OCI-LY7 (cell line): ENCODE measurements at regions not wholly inside any gene's neighbourhood (a gene's known extent, or its start where the extent isn't known, plus 50 kb on each side); places are given as distances from the start of the nearest gene placed in this dataset.

ENCODE experiments used
- BruUV-seq: library from RNA; stranded (reverse); fragments of 400-500 nt; replicated peaks from 2 replicates; lab custom pipeline; 2021; lab: Mats Ljungman, UMichigan
- CTCF ChIA-PET: fragments of 300-600 bp; sonication (Branson Sonifier 250); formaldehyde crosslinking; loops from one replicate; lab custom pipeline; 2022; ENCODE audit warnings: antibody characterized with exemption; ENCODE audit not compliant: unreplicated experiment; lab: Charles Lee
- POLR2A ChIA-PET: fragments of 300-600 bp; sonication (Branson Sonifier 250); formaldehyde crosslinking; loops from one replicate; lab custom pipeline; 2022; ENCODE audit warnings: antibody characterized with exemption; lab: Charles Lee
- DNase-seq: peaks from one replicate; pipeline ENCODE4 v3.0.0-alpha.2; 2015; ENCODE audit warnings: low spot score
- H2AFZ ChIP-seq: fragments of 200-600 bp; sonication (generic), shearing (Covaris generic); 2 replicates; pipeline ENCODE4 v1.6.1; 2014; ENCODE audit warnings: mild to moderate bottlenecking, antibody characterized with exemption, low read length, moderate library complexity
- H3K27ac ChIP-seq: fragments of 200-600 bp; sonication (generic); 2 replicates; pipeline ENCODE4 v1.5.1; 2014; ENCODE audit warnings: mixed run types, low read depth, mild to moderate bottlenecking, moderate library complexity, low read length, inconsistent platforms; ENCODE audit not compliant: poor library complexity, severe bottlenecking
- H3K36me3 ChIP-seq: fragments of 200-600 bp; sonication (generic); 2 replicates; pipeline ENCODE4 v1.6.1; 2014; ENCODE audit warnings: mild to moderate bottlenecking, antibody characterized with exemption, low read length, moderate library complexity, mixed read lengths; ENCODE audit not compliant: insufficient read depth
- H3K4me1 ChIP-seq: fragments of 200-600 bp; sonication (generic); 2 replicates; pipeline ENCODE4 v1.5.1; 2014; ENCODE audit warnings: mild to moderate bottlenecking, low read length; ENCODE audit not compliant: insufficient read depth, poor library complexity, severe bottlenecking
- H3K4me2 ChIP-seq: fragments of 200-600 bp; sonication (generic); 2 replicates; pipeline ENCODE4 v1.6.1; 2014; ENCODE audit warnings: mild to moderate bottlenecking, low read length
- H3K4me3 ChIP-seq: fragments of 200-600 bp; sonication (generic); 2 replicates; pipeline ENCODE4 v1.5.1; 2014; ENCODE audit warnings: mild to moderate bottlenecking, low read depth, low read length; ENCODE audit not compliant: poor library complexity, severe bottlenecking
- H3K79me2 ChIP-seq: fragments of 200-600 bp; sonication (generic); 2 replicates; pipeline ENCODE4 v1.6.1; 2016; ENCODE audit warnings: low read depth, mild to moderate bottlenecking, low read length, moderate library complexity, mixed read lengths; ENCODE audit not compliant: insufficient read depth
- H3K9me2 ChIP-seq: fragments of 200-600 bp; sonication (generic); 2 replicates; pipeline ENCODE4 v1.6.1; 2016; ENCODE audit warnings: mild to moderate bottlenecking, low read length, mixed read lengths; ENCODE audit not compliant: insufficient read depth
- H3K9me3 ChIP-seq: fragments of 200-600 bp; sonication (generic); 2 replicates; pipeline ENCODE4 v1.6.1; 2014; ENCODE audit warnings: mild to moderate bottlenecking, mixed run types, low read length, mixed read lengths
- H4K20me1 ChIP-seq: fragments of 200-600 bp; sonication (generic); 2 replicates; pipeline ENCODE4 v1.6.1; 2014; ENCODE audit warnings: mild to moderate bottlenecking, antibody characterized with exemption, low read length, moderate library complexity, mixed read lengths; ENCODE audit not compliant: insufficient read depth
- CTCF ChIP-seq: fragments of 200-600 bp; sonication (generic); conservative IDR thresholded peaks from 2 replicates; pipeline ENCODE4 v1.5.1; 2014; ENCODE audit warnings: mild to moderate bottlenecking, antibody characterized with exemption, low read length, moderate library complexity, mixed read lengths
- EZH2phosphoT487 ChIP-seq: fragments of 200-600 bp; sonication (generic); IDR thresholded peaks from 2 replicates; pipeline ENCODE4 v1.6.1; 2018; ENCODE audit warnings: low read depth, borderline replicate concordance, mild to moderate bottlenecking, mixed run types, antibody characterized with exemption, low read length, moderate library complexity, mixed read lengths
- intact Hi-C: fragments of 100-400 bp; cut with micrococcal nuclease; formaldehyde crosslinking; loops from one replicate; pipeline ENCODE4 v1.10.0; 2022; ENCODE audit not compliant: unreplicated experiment

GRCh38 chr7:49089717-49090116, 165.4 kb downstream of the CDC14C start:
- Histone ChIP-seq H3K4me2 (peak overlapping the region; percentile 11; the same call in 1 of the 2 replicates), H3K79me2 (no peaks in the 10 kb centered on the region), H3K4me3 (no peak overlapping the region), H3K36me3 (no peaks in the 10 kb centered on the region), H3K9me2 (no peaks in the 10 kb centered on the region), H2AFZ (peak overlapping the region; percentile 72), H3K4me1 (peaks cover 21% of the 10 kb centered on the region), H3K27ac (peak overlapping the region; percentile 1), H3K9me3 (no peaks in the 10 kb centered on the region), H4K20me1 (no peaks in the 10 kb centered on the region)
- ChIA-PET CTCF (no interaction called here), POLR2A (interaction anchor here (0.6 kb wide), 1 partner anchor 204 kb away, joined by 3 read pairs; no protein-coding TSS in a partner anchor)
- TF ChIP-seq EZH2phosphoT487 (no peak), CTCF (no peak)
- BruUV-seq = no TSS peak
- intact Hi-C loops = no loop called here
- DNase-seq = no peak

- DNase-seq = no peak
- no peaks in the 10 kb centered on the region for H3K9me2 ChIP-seq
- H3K4me1 ChIP-seq = peaks cover 21% of the 10 kb centered on the region
- no peak overlapping the region for H3K27ac ChIP-seq
- intact Hi-C loops = no loop called here
- peak overlapping the region; percentile 17 for H3K4me2 ChIP-seq
- no peaks in the 10 kb centered on the region for H3K36me3 ChIP-seq
- H2AFZ ChIP-seq = peak overlapping the region; percentile 61
- no TSS peak for BruUV-seq
- CTCF ChIA-PET = no interaction called here
- no peaks in the 10 kb centered on the region for H4K20me1 ChIP-seq
- POLR2A ChIA-PET = interaction anchor here (0.6 kb wide), 1 partner anchor 426 kb away, joined by 4 read pairs; no protein-coding TSS in a partner anchor
- no peaks in the 10 kb centered on the region for H3K9me3 ChIP-seq
- H3K79me2 ChIP-seq = no peaks in the 10 kb centered on the region
- TF ChIP-seq CTCF (no peak), EZH2phosphoT487 (no peak)
- no peak overlapping the region for H3K4me3 ChIP-seq
These were observed 166.7 kb downstream of the CDC14C start for GRCh38 chr7:49091089-49091488.

GRCh38 chr7:49091519-49091918, 167.2 kb downstream of the CDC14C start:
- Histone ChIP-seq H3K27ac (no peak overlapping the region), H2AFZ (peak overlapping the region; percentile 61), H3K79me2 (no peaks in the 10 kb centered on the region), H3K4me1 (peaks cover 21% of the 10 kb centered on the region), H4K20me1 (no peaks in the 10 kb centered on the region), H3K36me3 (no peaks in the 10 kb centered on the region), H3K4me3 (no peak overlapping the region), H3K9me2 (no peaks in the 10 kb centered on the region), H3K9me3 (no peaks in the 10 kb centered on the region), H3K4me2 (peak overlapping the region; percentile 17)
- no peak for DNase-seq
- ChIA-PET POLR2A (no interaction called here), CTCF (no interaction called here)
- intact Hi-C loops = no loop called here
- no TSS peak for BruUV-seq
- TF ChIP-seq CTCF (no peak), EZH2phosphoT487 (no peak)
